Ovary (tissue), 3 donors: ENCODE measurements at regions not wholly inside any gene's neighbourhood (a gene's known extent, or its start where the extent isn't known, plus 50 kb on each side); places are given as distances from the start of the nearest gene placed in this dataset.

ENCODE experiments used
- POLR2A ChIP-seq: fragments of 450-650 bp; IDR thresholded peaks from one replicate; pipeline ENCODE4 v1.6.1; 2017; ENCODE audit warnings: antibody characterized with exemption, mild to moderate bottlenecking, moderate library complexity
- TF ChIP-seq, protein P1 (sequence below), 3 donors: fragments of 450-650 bp in 2 of 3; fragments of 200-600 bp in 1 of 3; IDR thresholded peaks; one replicate each; pipeline versions ENCODE4 v1.5.1 to v1.8.0; 2016 to 2022; ENCODE audit warnings: antibody characterized with exemption in 3 of 3, mild to moderate bottlenecking in 1 of 3
- donor health status: DM: no; HTN: no; CAD: no.

DNA sequence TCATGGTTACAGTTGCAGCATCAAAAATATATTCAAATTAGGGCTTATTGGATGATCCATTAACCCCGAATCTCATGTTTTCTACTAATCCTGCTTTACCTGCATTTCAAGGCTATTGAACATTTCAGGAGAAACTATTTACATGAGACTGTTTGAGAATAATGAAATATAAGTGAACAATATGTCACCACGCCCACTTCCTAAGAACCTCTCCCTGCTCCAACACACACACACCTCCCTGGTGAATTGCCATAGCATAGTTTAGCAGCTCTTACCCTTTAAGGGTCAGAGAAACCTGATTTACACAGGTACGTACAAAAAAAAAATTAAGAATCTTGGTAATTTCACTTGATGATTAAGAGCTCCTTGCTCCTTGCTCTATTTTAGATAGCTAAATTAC is 113.4 kb downstream of the ANXA5 start:
- TF ChIP-seq, protein P1, sequence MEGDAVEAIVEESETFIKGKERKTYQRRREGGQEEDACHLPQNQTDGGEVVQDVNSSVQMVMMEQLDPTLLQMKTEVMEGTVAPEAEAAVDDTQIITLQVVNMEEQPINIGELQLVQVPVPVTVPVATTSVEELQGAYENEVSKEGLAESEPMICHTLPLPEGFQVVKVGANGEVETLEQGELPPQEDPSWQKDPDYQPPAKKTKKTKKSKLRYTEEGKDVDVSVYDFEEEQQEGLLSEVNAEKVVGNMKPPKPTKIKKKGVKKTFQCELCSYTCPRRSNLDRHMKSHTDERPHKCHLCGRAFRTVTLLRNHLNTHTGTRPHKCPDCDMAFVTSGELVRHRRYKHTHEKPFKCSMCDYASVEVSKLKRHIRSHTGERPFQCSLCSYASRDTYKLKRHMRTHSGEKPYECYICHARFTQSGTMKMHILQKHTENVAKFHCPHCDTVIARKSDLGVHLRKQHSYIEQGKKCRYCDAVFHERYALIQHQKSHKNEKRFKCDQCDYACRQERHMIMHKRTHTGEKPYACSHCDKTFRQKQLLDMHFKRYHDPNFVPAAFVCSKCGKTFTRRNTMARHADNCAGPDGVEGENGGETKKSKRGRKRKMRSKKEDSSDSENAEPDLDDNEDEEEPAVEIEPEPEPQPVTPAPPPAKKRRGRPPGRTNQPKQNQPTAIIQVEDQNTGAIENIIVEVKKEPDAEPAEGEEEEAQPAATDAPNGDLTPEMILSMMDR (IDR thresholded peaks at IDR 0.05), result no peak
- no peak for TF ChIP-seq POLR2A
